GOT3 (cell line): ENCODE measurements at regions not wholly inside any gene's neighbourhood (a gene's known extent, or its start where the extent isn't known, plus 50 kb on each side); places are given as distances from the start of the nearest gene placed in this dataset.

Experiments used
- DNase-seq: peaks from one replicate; lab custom pipeline; 2025; ENCODE audit warnings: mixed read lengths; lab: John Stamatoyannopoulos, UW

DNA sequence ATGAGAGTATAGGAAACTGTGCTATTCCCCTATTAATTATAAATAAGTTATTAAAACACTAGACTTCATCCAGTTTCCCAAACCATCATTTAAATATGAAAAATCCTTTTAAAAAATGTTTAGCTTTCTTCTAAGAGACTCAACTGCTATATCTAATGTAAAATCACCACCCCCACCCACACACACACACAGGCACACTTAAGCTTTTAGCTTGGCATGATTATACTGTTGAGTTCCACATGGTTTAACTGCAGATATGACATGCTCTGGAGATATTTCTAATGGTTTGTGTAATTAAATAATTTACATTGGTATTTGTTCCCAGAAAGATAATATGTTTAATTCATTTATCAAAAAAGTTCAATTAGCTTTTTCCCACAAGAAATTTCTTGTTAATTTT lies 1700.1 kb upstream of the SLC10A2 start:
- DNase-seq: no peak

DNA sequence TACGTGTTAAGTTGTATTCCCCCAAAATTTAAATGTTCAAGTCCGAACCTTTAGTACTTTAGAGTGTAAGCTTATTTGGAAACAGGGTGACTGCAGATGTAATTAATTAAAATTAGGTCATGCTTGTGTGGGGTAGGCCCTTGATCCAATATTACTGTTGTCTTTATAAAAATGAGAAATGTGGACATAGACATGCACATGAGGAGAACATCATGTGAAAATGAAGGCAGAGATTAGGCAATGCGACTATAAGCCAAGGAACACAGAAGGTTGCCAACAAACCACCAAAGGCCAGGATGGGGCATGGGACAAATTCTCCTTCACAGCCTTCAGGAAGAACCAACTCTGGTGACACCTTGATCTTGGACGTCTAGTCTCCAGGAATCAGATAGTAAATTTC lies 1698.4 kb upstream of the SLC10A2 start:
- DNase-seq: no peak

DNA sequence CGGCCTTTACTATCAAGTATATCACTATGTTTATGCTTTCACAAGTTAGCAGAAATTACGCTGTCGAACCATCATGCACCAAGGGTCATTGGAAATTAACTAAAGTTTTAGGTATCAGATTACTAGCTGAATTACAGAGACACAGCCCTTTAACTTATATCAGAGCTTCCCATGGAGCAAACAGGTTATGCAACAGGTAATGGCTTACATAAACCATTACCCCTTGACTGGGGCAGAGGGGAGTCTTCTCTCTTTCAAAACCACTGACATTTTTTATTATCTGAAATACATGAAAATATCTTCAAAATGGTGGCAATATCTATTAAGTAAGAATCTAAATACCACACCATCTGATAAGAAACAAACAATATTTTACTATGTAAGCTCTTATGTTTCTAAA lies 1692.9 kb upstream of the SLC10A2 start:
- DNase-seq: no peak

GRCh38 chr13:104757712-104758111 lies 1691.5 kb upstream of the SLC10A2 start:
- no peak for DNase-seq

DNA sequence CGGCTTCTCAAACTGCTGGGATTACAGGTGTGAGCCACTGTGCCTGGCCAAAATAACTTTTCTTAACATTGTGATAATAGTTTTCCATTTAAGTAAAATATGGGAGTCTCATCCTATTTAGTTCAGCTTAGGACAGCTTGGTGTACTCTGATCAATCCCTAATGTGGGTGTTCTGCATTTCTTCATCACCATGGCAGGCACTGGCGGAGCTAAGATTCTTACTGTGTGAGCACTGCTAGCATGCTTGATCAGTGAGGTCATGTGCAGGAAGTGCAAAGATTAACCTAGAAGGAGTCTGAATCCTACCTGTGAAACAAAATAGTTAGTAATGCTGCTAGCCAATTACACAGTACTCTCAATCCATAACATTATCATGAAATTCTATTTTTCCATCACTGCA lies 1684.2 kb upstream of the SLC10A2 start:
- no peak for DNase-seq

DNA sequence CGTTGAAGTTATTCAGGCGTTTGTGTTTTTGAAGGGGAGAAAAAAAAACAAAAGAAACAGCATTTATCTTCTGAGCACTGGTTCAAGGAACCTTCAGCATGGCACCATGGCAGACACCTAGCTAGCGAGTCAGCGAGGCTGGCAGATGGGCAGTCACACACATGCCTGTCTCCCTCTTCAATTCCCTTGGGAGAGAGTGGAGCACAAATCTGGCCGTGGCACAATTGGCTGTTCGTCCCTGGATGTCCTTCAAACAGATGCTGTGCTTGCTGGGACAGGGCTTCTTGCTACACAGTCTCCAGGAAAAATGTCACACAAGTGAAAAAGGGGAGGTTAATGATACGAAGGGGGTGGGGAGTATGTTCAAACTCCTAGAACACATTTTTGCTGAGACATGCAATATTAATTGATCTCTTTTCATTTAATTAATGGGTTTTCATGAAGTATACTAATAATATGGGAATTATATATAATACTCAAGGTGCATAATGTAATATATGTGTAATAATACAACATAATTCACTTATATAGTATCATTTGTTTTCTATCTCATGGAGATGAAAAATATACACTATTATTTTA lies 1674.5 kb upstream of the SLC10A2 start:
- no peak for DNase-seq

DNA sequence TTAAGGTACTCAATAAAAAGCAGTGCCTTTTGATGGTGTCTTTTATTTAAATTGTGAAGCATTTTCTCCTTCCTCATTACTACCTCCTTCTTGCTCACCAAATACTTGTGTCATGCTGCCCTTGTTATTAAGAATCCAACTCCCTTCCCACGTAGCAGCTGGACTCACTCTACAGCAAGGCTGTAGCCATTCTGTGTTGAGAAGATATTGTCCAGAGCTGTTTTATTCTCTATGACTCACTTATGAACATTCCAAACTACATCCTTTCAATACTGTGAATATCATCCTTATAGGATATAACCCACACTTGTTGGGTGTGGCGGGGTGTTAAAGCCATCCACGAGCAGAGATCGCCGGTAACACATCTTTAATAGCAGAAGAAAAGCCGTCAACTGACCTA lies 1671.5 kb upstream of the SLC10A2 start:
- DNase-seq: no peak

DNA sequence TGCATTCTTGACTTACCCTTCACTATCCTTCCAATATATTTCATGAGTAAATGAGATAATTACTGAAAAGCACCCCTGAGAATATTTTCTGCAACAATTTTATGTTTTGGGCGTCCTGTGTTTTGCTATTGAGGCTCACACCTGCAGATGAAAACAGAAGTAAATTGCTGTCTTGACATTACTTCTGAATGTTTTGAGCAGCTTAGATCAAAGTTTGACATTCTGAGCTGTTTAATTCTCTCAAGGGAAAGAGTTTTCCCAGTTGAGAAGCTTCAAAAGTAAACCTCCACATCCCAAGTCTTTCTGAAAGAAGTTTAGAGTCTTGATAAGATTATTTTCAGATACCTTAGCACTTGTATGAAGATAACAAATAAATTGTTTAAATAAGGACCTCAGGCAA lies 1667.2 kb upstream of the SLC10A2 start:
- DNase-seq: no peak

DNA sequence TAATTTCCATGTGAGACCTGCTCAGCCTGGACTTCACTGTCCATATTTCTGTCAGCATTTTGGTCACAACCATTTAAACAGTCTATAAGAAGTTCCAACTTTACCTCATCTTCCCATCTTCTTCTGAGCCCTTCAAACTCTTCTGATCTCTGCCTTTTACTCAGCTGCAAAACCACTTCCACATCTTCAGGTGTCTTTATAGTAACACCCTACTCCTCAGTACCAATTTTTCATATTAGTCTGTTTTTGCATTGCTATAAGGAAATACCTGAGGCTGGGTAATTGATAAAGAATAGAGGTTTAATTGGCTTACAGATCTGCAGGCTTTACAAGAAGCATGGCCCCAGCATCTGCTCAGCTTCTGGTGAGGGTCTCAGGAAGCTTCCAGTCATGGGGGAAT lies 1648.9 kb upstream of the SLC10A2 start:
- no peak for DNase-seq

GRCh38 chr13:104705031-104705750 lies 1639.0 kb upstream of the SLC10A2 start:
- DNase-seq: no peak

DNA sequence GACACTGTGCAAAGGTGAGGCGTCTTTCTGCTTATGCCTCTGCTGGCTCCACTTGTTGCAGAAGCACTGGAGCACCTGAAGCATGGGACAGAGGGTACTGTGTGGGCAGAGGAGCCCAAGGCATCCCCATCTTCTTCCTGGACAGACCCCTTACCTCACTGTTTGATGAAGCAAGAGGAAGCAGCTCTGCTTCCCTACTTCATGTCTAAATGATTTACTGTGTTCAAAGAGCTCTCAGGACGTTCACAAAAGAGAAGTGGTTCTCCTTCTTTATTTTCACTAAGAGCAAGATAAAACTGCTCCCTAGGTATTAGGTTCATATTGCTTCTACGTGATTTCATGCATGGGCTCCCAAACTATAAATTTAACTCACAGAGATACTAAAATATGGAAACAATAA lies 1635.4 kb upstream of the SLC10A2 start:
- no peak for DNase-seq

GRCh38 chr13:104694397-104694796 lies 1628.2 kb upstream of the SLC10A2 start:
- no peak for DNase-seq

DNA sequence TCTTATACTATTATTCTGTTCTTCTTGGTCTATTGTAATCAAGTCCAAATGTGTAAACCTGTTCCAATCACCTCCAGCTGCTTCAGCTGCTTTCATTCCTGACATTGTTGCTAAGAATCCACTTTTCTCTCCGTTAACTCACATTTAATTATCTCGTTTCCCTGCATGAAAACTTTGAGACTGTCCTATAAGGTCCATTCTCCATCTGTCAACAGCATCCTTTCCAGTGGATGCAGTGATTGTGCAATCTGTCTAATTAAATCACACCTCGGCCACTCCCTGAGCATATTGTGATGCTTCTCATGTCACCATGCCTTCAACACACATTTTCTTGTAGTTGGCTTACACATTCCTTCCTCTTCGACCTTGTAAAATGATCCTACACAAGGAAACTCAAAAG lies 1626.9 kb upstream of the SLC10A2 start:
- DNase-seq: no peak

DNA sequence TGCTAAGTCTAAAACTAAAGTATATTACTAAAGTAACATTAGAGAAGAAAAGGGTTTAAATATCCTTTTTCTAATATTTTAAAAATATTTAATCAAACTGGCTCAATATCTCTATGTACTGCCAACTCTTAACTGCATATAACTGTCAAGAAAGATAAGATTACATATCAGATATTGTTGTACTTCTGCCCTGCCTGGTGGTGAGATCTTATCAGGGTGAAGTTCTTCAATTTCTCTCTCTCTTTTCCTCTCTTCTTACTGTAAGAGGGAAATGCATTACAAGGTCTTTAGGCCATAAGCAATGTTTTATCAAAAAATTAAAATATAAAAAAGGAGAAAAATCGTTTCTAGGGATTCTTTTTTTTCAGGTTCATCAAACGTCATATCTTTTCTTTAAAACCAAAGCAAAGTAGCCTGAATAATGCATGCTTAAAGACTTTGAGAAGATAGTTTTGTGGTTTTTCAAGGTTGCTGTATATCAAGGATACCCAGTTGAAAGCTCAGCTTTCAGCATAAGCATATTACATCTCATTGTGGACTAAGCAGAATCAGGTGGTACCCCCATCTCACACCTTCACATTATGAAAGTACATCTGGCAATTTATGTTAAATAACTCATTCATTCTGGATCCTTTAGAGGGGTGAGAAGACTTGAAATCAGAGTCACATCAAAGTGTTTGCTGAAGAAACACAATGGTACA lies 1625.7 kb upstream of the SLC10A2 start:
- DNase-seq: no peak

DNA sequence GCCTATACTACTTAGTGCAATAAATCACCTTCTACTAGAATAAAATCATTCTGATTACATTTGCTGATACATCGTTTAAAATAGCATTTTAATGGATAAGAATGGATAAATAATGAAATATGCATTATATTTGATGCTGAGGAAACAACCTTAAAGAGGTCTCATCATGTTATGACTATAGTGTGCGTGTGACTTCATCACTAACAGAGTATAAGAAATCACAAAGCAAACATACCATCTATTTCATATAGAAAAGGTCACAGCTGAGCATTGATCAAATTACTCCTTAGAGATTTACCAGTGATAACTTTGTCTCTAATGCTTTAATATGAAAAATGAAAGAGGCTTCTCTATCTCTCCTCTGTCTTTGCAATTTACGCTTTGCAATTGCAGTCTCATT lies 1620.3 kb upstream of the SLC10A2 start:
- no peak for DNase-seq

DNA sequence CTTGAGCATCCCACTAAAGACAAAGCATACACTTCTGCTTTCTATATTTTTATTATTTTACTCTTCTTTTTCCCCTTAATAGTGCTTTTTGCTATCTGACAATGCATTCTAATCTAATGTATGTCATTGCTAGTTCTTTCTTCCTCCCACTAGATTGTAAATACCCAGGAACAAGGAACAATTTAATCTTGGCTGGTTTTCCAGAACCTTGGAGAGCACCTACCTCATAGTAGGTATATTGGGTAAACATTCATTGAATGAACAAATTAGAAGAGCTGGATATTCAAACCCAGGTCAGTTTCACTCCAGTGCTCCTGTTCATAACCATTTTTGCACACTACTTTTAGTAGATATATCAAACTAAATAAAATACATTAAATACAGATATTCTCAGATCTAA lies 1617.6 kb upstream of the SLC10A2 start:
- no peak for DNase-seq

- no peak for DNase-seq
Measured at GRCh38 chr13:104678161-104678560, 1611.9 kb upstream of the SLC10A2 start.

- DNase-seq: no peak
Measured at GRCh38 chr13:104671901-104672300, 1605.7 kb upstream of the SLC10A2 start.

GRCh38 chr13:104657196-104657595 lies 1591.0 kb upstream of the SLC10A2 start:
- DNase-seq: no peak

- no peak for DNase-seq
Measured at GRCh38 chr13:104650431-104650830, 1584.2 kb upstream of the SLC10A2 start.

- DNase-seq: no peak
Measured at GRCh38 chr13:104648291-104648690, 1582.1 kb upstream of the SLC10A2 start.

- no peak for DNase-seq
Measured at GRCh38 chr13:104645786-104646185, 1579.6 kb upstream of the SLC10A2 start.

- no peak for DNase-seq
Measured at GRCh38 chr13:104641309-104641708, 1575.1 kb upstream of the SLC10A2 start.
